ENCODE measurements at regions not wholly inside any gene's neighbourhood (a gene's known extent, or its start where the extent isn't known, plus 50 kb on each side); places are given as distances from the start of the nearest gene placed in this dataset. TPM values are rescaled to one million over a fixed set of nuclear protein-coding genes. Genes with fewer than 3 reads are reported as not detected.

DNA sequence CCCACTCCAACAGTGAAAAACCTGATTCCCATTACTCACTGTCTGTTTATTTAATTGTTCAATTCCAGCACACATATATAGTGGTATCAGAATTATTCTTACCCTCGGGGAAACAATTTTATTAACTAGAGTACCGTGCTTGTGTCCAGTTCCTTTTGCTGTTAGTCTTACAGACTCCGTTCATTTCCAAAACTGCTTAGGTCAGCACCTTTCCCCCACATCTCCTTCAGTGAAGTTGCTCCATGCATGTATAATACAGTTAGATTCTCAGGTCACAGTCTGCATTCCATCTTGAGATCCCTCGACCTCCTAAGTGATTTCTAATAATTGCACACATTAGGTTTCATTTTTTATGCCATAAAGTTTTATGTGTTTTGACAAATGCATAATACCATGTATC is 56.3 kb upstream of the ZNF521 start:
- intact Hi-C loops (cut with micrococcal nuclease) (no loop called here), dilution Hi-C loops (cut with HindIII; ENCODE audit: low sequenced_read_pairs, unreplicated experiment) (no loop called here), in situ Hi-C loops (cut with MboI; ENCODE audit: low sequenced_read_pairs) (no loop called here)
- Histone ChIP-seq H4K20me1 (ENCODE audit: insufficient read depth, low read length) (no peaks in the 10 kb centered on the region), H3K4ac (ENCODE audit: low read depth, low read length) (no peak overlapping the region), H3K4me2 (ENCODE audit: low read depth, low read length) (no peak overlapping the region), H2BK120ac (ENCODE audit: low read depth, low read length) (no peak overlapping the region), H3K4me3 (ENCODE audit: insufficient read depth, low read depth, low read length) (no peak overlapping the region), H2AK5ac (ENCODE audit: low read depth, low read length) (no peak overlapping the region), H3K9me3 (ENCODE audit: control insufficient read depth, insufficient read depth, low read length) (no peaks in the 10 kb centered on the region), H2BK20ac (ENCODE audit: low read depth, low read length) (no peak overlapping the region), H3K79me1 (ENCODE audit: low read depth in 1 of 2, low read length in 2 of 2) (no peaks in the 10 kb centered on the region), H3K4me1 (ENCODE audit: control insufficient read depth, insufficient read depth, low read length) (no peaks in the 10 kb centered on the region), H3K18ac (ENCODE audit: low read depth, low read length) (no peak overlapping the region), H3K9me1 (ENCODE audit: insufficient read depth, low read length) (no peaks in the 10 kb centered on the region), H2AFZ (replicated peaks; ENCODE audit: low read length, poor library complexity) (no peak overlapping the region), H3K27me3 (ENCODE audit: control insufficient read depth, insufficient read depth, low read length) (peaks cover 2% of the 10 kb centered on the region; the same call in 1 of the 2 replicates), H2AK9ac (replicated peaks; ENCODE audit: low read depth, low read length, poor library complexity) (no peak overlapping the region), H2BK5ac (ENCODE audit: low read depth, low read length, poor library complexity, severe bottlenecking) (no peak overlapping the region), H4K91ac (ENCODE audit: insufficient read depth, low read depth, low read length) (no peak overlapping the region), H3K27ac (ENCODE audit: insufficient read depth, low read length) (no peak overlapping the region), H3K14ac (replicated peaks; ENCODE audit: low read depth, low read length) (no peak overlapping the region), H4K8ac (ENCODE audit: low read depth in 2 of 2, low read length in 2 of 2) (no peak overlapping the region), H3K36me3 (ENCODE audit: control insufficient read depth, insufficient read depth, low read length) (no peaks in the 10 kb centered on the region), H3K56ac (ENCODE audit: extremely low read depth, insufficient read depth, low read length) (no peak overlapping the region), H3K23ac (ENCODE audit: low read depth, low read length) (no peak overlapping the region), H3K9ac (ENCODE audit: low read depth, low read length) (no peak overlapping the region), H2BK15ac (ENCODE audit: low read depth, low read length) (no peak overlapping the region), H4K5ac (ENCODE audit: low read depth, low read length) (no peak overlapping the region)
- ChIA-PET POLR2A (ENCODE audit: unreplicated experiment) (no interaction called here), CTCF (no interaction called here)
- DNase-seq (no peak), ATAC-seq (ENCODE audit: low read depth) (no peak)
- BruUV-seq (replicated peaks), result no TSS peak
- TF ChIP-seq SMC3 (IDR thresholded peaks at IDR 0.05; ENCODE audit: low read depth, low read length), result no peak
- peak; percentile 99 for TF ChIP-seq MAFK (IDR thresholded peaks at IDR 0.05; ENCODE audit: low read depth, low read length)
- 100% methylated on average over 1 of the region's 4 CpGs; no CpG with 5 or more reads in 1 of the 2 experiments for WGBS, 2 experiments (ENCODE audit: extremely low coverage in 2 of 2, insufficient read length in 1 of 2)

Small RNAs in the stretch of these regions (microRNA-seq; reads per million reads assigned to microRNA genes)
- gene AC027229.1 (ENCODE audit: insufficient read depth, insufficient read length) (not detected), gene RN7SL97P (ENCODE audit: insufficient read depth, insufficient read length) (not detected)

Small RNAs in the stretch of these regions (small RNA-seq; reads per million reads assigned to genes)
- gene AC027229.1 (0 reads per million in 5 experiments), gene RN7SL97P (0 to 0.04 (median 0) reads per million in 5 experiments)

Measured in IMR-90 (cell line).